ENCODE measurements at regions not wholly inside any gene's neighbourhood (a gene's known extent, or its start where the extent isn't known, plus 50 kb on each side); places are given as distances from the start of the nearest gene placed in this dataset.

- no peak for TF ChIP-seq ZBTB33 (IDR thresholded peaks at IDR 0.05; ENCODE audit: extremely low read depth, insufficient replicate concordance, low read length)
- TF ChIP-seq REST (IDR thresholded peaks at IDR 0.05; ENCODE audit: low read depth): no peak
- no peak for TF ChIP-seq SP1 (IDR thresholded peaks at IDR 0.05; ENCODE audit: low read depth)
- TF ChIP-seq ZNF274 (IDR thresholded peaks at IDR 0.05; ENCODE audit: low read depth, low read length): no peak
- TF ChIP-seq SIN3A (IDR thresholded peaks at IDR 0.05; ENCODE audit: low read depth): no peak
Measured at GRCh38 chr7:23960361-23960760, 250.3 kb downstream of the STK31 start (continued).

GRCh38 chr7:23963461-23964165 is 253.6 kb downstream of the STK31 start:
- no peak for ATAC-seq
- H2AFZ ChIP-seq (ENCODE audit: low read depth, low read length, poor library complexity, severe bottlenecking): no peak overlapping the region
- H3K36me3 ChIP-seq (ENCODE audit: control insufficient read depth in 1 of 2, insufficient read depth in 2 of 2, low read length in 2 of 2): no peaks in the 10 kb centered on the region
- ChIA-PET RAD21 (ENCODE audit: low non-redundant PET in 1 of 2, low total read pairs in 2 of 2, uncharacterized antibody in 2 of 2, unreplicated experiment in 2 of 2) (no interaction called here), CTCF (no interaction called here), POLR2A (no interaction called here)
- no peaks in the 10 kb centered on the region for H3K4me1 ChIP-seq (ENCODE audit: control insufficient read depth in 1 of 2, insufficient read depth in 2 of 2, low read length in 2 of 2)
- no peak overlapping the region for H3K27ac ChIP-seq (ENCODE audit: low read depth, low read length)
- H3K27me3 ChIP-seq (ENCODE audit: insufficient read depth, low read length): no peaks in the 10 kb centered on the region; the same call in 1 of the 2 replicates
- no peak for DNase-seq (ENCODE audit: low read depth, low spot score)
- H3K9ac ChIP-seq (ENCODE audit: low read length): no peak overlapping the region
- no peaks in the 10 kb centered on the region for H4K20me1 ChIP-seq (ENCODE audit: insufficient read depth)
- no peaks in the 10 kb centered on the region for H3K9me3 ChIP-seq (ENCODE audit: control insufficient read depth in 1 of 2, insufficient read depth in 1 of 2, low read depth in 1 of 2, low read length in 2 of 2)
- BruUV-seq (replicated peaks): no TSS peak
- H3K4me2 ChIP-seq (ENCODE audit: low read length): no peak overlapping the region
- intact Hi-C loops (cut with micrococcal nuclease): no loop called here
- no peaks in the 10 kb centered on the region for H3K9me2 ChIP-seq (ENCODE audit: insufficient read depth)
- no peaks in the 10 kb centered on the region for H3K79me2 ChIP-seq (ENCODE audit: insufficient read depth, low read length)
- no peak overlapping the region for H3K4me3 ChIP-seq (replicated peaks in 1 of 2; ENCODE audit: low read depth in 1 of 2, low read length in 2 of 2)
- TF ChIP-seq ZNF274 (IDR thresholded peaks at IDR 0.05; ENCODE audit: low read depth, low read length) (no peak), FOSL1 (IDR thresholded peaks at IDR 0.05; ENCODE audit: low read depth) (no peak), ZFX (IDR thresholded peaks at IDR 0.05) (no peak), SIN3A (IDR thresholded peaks at IDR 0.05; ENCODE audit: low read depth) (no peak), ELF1 (IDR thresholded peaks at IDR 0.05; ENCODE audit: borderline replicate concordance, low read depth) (no peak), CEBPB (IDR thresholded peaks at IDR 0.05; ENCODE audit: low read depth) (no peak), SP1 (IDR thresholded peaks at IDR 0.05; ENCODE audit: low read depth) (no peak), CTCF (IDR thresholded peaks at IDR 0.05 in 2 of 3, conservative IDR thresholded peaks at IDR 0.05 in 1 of 3; ENCODE audit: borderline replicate concordance in 1 of 3, insufficient read depth in 1 of 3, low read depth in 2 of 3, low read length in 2 of 3) (no peak), REST (IDR thresholded peaks at IDR 0.05; ENCODE audit: low read depth) (no peak), ATF3 (IDR thresholded peaks at IDR 0.05) (no peak), SRF (IDR thresholded peaks at IDR 0.05; ENCODE audit: low read depth) (no peak)
